Stimulated activated CD4-positive, alpha-beta T cell treated with anti-CD3 and anti-CD28 coated beads, Interleukin-4, amount 100 ng/mL, for 48 hours (primary cell): ENCODE measurements at regions not wholly inside any gene's neighbourhood (a gene's known extent, or its start where the extent isn't known, plus 50 kb on each side); places are given as distances from the start of the nearest gene placed in this dataset.

Experiments used
- DNase-seq, 2 donors: peaks; one replicate each; pipeline ENCODE4 v3.0.0-alpha.2; 2020; ENCODE audit warnings: low read depth in 2 of 2

DNA sequence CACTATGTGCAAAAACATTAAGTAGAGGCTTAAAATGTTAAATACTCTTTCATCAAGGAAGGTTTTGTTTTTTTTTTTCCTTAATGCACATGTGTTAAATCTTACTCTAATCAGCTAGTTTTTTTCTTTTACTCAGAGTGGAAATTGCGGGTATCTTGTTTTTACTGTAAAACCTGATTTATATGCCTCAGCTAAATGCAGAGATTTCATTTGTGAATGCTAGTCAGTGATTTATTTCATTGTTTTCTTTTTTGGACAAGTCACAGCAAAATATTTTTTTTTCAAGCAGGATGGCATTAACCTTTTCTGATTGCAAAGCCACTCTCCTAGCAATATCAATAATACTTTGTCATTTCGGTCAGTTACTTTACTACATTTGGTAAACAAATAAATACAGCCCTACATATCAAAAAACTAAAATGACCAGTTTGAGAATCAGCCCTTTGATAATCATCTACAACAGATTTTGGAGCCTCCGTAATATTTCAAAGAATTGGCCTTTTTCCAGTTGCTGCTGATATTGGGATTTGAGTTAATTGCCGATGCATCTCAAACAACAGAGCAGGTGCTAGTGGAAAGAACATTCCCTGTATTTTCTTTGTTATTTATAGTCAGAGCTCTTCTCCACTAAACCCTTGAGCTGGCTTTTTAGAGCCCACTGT lies 579.2 kb upstream of the ZNF608 start:
- no peak for DNase-seq

DNA sequence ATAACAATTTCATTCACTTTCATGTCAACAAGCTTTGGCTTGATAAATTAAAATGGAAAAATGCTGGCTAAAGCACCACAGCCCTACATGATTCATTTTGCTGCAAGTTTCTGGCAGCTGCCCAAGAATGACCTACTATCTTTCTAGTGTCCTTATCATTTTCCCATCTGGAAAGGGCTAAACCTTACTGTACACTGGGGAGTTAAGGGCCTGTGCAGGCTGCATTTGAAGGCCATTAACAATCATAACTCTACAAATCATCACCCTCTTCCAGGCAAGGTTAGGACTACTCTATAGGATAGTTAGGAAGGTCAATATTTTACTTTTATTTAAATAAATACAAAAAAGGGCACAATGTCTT lies 579.7 kb upstream of the ZNF608 start:
- no peak for DNase-seq

DNA sequence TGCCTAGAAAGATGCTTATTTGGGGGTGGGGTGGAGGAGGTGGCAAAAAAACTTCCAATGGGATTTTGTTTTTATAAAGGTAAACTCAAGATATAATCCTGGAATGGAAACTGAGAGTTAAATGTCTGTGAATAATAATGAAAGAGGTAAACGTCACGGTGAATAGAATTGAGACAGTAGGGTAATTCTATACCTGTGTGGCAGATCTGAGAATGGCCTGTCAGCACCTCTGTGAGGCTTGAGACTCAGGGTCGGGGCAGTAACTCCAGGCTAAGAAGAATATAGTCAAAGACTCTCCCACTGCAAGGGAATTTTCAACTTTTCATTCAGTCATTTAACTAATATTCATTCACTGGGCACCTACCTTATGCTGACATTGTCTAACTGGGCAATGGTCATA lies 581.2 kb upstream of the ZNF608 start:
- DNase-seq: no peak

- no peak for DNase-seq
These were observed 585.7 kb upstream of the ZNF608 start for GRCh38 chr5:125331987-125332598.

GRCh38 chr5:125333416-125333815 lies 587.0 kb upstream of the ZNF608 start:
- no peak for DNase-seq

DNA sequence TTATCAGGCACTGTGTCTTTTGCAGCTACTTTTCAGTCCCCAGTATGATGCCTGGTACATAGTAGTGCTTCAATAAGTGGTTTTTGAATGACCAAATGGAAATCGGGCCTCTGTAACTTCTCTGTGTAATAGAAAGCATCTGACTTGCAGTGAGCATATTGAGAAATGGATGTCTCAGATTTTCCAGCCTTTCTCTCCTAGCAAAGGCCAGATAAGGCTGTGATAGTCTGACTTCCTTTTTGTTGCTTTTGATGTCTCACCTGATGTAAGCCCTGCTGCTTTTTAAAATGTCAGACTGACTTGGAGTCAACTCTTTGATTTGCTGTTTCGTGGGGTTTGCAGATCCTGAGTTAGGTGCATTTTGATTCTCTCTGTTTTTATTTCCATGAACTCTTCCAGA lies 590.0 kb upstream of the ZNF608 start:
- no peak for DNase-seq

DNA sequence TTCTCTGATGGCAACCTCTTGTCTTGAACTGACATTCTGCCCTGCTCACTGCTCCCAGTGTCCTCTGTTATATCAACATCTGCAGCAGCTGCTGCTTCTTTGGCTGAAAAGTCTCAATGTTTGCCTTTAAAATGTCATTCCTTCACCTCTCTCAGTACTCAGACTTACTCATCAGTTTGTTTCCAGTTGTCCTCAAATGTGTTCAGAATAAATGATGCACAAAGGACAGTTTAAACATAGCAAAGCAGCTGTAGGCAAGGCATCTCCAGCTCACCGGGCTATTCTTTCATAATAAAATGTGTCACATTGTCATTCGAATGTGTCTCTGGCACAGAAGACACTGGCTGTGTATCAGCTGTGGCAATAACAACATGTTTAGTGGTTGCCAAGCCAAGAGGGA lies 590.9 kb upstream of the ZNF608 start:
- DNase-seq: no peak

GRCh38 chr5:125338440-125339174 lies 592.2 kb upstream of the ZNF608 start:
- no peak for DNase-seq

GRCh38 chr5:125341436-125341835 lies 595.0 kb upstream of the ZNF608 start:
- no peak for DNase-seq

- DNase-seq: no peak
These were observed 596.6 kb upstream of the ZNF608 start for GRCh38 chr5:125343015-125343414.

GRCh38 chr5:125346316-125346715 lies 599.9 kb upstream of the ZNF608 start:
- no peak for DNase-seq

DNA sequence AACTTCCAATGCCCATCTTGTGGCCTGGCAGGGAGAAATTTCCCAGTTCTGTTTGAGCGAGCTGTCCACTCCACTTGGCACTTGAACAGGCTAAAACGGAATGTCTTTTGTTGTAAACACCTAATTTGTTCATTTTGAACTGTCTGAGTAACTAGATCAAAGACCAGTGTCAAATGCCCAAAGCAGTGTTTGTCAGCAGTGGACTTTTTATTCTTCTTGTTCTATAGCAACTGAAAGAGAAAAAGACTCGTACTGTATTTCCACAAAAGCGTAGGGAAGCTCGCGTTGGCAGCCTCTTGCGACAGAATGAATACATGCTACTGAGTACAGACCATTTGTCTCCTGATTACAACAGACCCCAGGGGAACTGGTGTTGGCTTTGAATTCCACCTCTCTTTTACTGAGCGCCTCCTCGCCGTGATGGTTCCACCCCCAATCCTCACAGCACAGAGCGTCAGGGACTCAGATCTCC lies 601.8 kb upstream of the ZNF608 start:
- DNase-seq: no peak

GRCh38 chr5:125348936-125349831 lies 602.7 kb upstream of the ZNF608 start:
- DNase-seq: no peak

GRCh38 chr5:125357660-125358059 lies 611.2 kb upstream of the ZNF608 start:
- DNase-seq: no peak

GRCh38 chr5:125365747-125366146 lies 619.3 kb upstream of the ZNF608 start:
- DNase-seq: no peak

- no peak for DNase-seq
These were observed 621.3 kb upstream of the ZNF608 start for GRCh38 chr5:125367702-125368101.

- DNase-seq: no peak
These were observed 624.2 kb upstream of the ZNF608 start for GRCh38 chr5:125370461-125371205.

DNA sequence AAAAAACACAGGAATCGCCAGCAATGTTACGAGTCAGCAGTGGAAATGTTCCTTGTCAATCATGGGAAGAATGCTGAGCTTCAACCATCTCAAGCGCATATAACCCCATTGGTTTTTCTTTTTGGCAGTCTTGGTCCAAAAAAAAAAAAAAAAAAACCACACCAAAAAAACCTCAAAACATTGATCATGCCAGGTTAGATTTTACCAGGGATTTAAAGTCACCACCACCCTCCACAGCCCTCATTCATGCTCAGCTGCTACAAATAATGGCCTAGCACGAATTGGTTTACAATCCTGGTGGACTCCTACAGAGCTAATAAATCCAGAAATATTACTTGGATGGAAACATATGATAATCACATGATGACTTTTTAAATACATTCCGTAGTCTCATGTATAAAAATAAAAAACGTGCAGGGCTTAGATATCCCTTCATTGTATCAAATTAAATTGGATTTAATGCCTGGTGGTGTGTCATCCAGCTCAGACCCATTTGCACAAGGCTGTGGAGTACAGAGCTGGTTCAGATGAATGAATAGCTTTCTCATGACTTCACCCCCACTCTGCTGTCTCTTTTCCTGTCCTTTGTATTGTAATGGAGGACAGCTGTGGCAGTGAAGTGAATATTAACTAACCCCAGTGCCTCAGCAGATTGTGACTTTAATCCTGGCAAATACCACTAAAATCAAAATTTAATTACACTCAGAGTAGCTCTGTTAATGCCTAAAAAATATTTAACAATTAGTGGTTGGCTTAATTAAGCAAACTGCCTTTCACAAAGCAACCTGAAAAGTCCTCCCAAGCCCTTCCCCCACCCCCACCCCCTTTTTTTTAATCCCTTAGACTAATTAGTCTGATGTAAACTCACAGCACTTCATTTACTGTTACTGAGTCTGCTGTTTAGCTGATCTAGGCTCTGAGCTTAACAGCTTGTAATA lies 626.5 kb upstream of the ZNF608 start:
- no peak for DNase-seq

DNA sequence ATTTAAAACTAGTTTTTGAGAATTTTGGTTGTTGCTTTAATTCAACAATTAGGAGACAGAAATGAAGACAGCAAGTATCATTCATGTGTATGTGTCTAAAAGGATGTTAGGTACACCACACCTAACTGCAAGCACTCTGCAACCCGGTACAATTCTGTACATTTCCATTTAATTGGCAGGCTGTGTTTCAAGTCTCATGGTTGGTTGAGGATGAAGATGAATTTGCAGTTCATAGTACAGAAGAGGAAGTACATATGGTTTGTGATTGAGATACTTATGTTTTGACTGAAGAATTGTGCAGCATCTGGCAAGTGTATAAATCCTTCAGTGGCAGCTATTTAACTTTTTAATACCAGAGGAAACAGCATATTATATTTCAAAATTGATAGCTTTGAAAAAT lies 628.7 kb upstream of the ZNF608 start:
- DNase-seq: no peak

GRCh38 chr5:125376059-125376641 lies 629.7 kb upstream of the ZNF608 start:
- no peak for DNase-seq
